HG03565 (cell line): ENCODE measurements at regions not wholly inside any gene's neighbourhood (a gene's known extent, or its start where the extent isn't known, plus 50 kb on each side); places are given as distances from the start of the nearest gene placed in this dataset.

ENCODE experiments used
- ATAC-seq: cut with Tn5 transposase; IDR thresholded peaks from one replicate; pipeline ENCODE4 v1.9.1; 2021; ENCODE audit warnings: mild to moderate bottlenecking, moderate library complexity; ENCODE audit not compliant: unreplicated experiment

DNA sequence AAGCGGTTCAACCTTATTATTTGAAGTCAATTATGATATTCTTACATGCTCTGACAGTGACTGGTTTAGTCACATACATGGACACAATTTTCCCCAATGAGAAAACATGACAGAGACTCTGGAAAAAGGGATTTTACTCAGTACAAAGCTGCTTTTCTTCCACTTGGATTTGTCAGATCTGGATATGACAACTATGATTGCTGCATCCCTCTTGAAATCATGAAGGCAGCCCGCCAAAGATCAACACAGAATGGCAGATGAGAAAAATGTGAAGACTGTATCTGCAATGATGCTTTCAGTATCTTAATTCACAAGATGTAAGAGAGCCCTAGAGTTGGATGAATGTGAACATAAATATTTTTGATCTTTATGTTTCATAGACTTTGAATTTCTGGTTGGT is 439.6 kb downstream of the CDH8 start:
- no peak for ATAC-seq

DNA sequence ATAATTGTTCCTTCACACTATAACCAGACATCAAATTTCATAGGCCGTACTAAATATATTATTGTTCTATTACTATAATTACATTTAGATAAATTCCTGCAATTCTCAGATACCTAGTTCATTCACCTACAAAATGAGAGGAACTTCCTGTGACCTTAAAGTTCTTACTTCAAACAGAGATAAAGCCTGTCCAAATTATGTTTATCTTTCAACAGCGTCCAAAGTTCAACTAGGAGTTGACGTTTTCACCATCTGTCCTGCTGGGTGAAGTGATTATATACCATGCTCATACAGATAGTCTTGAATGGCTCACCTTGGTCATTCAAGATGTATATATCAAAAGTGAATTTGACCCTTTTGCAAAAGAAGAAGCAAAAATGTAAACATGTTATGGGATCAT is 440.6 kb downstream of the CDH8 start:
- no peak for ATAC-seq

DNA sequence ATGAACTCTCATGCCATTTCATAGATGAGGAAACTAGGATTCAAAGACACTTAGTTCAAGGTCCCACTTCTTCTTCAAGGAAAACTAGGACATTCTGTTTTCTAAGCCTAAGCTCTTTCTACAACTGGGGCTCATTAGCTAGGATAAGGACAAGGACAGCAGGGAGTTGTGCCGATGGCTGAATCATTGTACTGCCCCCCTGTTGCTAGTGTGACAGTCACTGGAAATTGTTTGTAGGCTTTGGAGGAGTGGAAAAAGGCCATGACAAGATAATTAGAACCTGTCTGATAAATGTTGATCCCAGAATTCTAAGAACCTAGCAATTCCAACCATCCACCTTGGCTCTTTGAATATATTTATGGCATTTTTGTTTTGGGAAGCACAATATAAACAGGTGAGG is 445.7 kb downstream of the CDH8 start:
- no peak for ATAC-seq

DNA sequence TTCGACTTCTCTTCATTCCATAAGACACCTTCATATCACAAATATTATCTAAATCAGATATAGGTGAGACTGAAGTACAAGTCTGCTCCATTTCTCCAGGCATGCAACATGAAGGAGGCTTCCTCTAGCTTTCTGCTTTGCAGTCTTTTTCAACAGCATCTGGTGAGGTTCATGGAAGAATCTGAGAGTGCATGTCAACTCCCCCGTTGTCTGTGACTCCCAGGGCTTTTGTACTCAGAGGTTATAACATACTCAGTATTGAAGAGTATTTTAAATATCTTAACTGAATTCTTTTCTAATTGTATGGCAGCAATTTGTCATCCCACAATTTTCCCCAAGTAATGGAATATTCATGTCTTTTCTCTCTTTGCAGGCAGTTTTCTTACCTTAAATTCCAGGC is 448.7 kb downstream of the CDH8 start:
- ATAC-seq: no peak

DNA sequence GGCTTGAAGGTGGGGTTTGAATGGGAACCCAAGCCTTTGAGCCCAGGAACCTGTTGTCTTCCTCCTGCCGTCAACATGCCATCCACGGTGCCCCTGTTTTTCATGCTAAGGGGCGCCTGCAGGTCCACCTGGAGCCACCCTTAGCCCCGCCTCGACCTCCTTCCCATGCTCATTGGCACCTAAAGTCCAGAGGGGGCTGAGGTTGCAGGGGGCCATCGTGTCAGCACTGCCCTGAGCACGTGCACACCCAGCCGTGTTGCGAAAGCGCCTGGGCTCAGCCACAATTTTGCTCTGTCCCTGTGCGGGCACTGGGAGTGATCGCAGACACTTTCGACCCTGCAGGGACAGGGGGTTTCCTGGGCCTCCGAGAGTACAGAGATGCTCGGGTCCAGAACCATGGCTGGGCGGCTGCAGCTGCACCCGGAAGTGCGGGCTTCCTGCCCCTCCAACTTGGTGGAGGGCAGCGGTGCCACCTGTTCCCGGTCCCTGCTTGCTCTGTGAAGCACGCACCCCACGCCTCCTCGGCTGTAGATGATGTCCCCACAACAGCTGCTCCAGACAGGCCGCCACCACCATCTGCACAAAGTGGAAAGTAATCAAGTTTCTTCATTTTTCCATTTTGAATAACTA is 454.7 kb downstream of the CDH8 start:
- ATAC-seq: no peak

DNA sequence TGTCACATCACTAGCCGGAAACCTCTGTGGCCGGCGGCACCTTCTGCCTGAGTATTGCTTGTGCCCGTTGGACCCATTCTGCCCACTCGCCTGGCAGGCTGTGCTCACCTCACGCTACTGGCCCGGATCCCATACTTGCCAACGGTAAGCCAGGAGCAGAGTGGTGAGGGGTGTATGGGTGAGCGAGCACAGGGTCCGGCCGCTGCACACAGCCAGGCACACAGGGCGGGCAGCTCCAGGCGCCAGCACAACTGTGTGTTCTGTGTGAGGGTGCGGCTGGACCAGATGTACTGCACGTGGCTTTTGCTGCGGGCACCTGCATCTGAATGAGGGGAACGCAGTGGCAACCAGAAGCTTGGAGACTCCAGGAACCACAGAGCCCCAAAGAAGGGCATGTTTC is 455.7 kb downstream of the CDH8 start:
- ATAC-seq: no peak

DNA sequence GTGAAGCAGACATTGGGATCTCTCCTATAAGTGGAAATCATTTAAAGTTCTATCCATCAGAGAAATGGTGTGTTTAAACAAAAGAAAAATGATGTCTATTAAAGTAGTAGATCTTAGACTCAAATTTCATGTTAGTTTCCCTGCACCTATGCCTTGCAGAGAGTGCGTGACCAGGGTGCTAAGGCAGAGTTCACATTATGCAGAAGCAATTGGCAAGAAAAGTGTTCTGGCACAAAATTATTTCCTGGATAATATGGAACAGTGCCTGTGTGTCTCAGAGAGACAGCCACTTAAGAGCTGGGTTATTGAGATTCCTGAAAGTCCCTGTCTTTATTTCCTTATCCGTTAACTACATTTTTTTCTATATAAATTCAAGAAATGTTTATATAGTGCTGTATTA is 457.0 kb downstream of the CDH8 start:
- ATAC-seq: no peak

DNA sequence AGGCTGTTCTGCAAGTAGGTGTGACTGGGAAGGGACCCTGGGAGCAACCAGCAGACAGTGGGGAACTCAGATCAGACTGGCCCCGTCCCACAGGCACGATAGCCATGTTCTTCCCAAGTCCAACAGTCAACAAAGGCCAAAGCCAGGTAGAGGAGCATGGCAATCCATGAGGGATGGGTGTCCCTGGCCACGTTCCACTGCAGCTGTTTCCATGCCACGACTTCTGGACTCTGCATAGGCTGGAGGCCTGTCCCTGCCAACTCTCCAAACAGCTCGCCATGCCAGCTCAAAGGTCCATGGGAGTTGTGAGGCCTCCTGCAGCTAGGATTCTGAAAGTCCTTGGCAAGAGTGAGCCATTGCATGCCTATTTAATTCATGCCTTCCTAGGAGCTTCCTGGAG is 459.8 kb downstream of the CDH8 start:
- no peak for ATAC-seq

DNA sequence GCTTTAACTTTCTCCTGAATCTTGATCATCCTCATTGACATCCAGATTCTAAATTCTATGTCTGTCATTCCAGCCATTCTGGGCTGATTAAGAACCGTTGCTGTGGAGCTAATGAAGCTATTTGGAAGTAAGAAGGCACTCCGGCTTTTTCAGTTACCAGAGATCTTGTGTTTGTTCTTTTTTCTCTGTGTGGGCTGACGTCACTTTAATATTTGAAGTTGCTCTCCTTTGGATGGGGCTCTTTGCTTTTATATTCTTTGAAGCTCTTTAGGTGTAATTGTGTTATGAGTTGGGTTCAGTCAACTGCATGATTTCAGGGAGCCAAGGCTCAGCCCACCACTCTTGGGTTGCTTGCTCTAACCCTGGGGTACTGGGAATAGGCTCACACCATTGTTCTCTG is 460.6 kb downstream of the CDH8 start:
- no peak for ATAC-seq

DNA sequence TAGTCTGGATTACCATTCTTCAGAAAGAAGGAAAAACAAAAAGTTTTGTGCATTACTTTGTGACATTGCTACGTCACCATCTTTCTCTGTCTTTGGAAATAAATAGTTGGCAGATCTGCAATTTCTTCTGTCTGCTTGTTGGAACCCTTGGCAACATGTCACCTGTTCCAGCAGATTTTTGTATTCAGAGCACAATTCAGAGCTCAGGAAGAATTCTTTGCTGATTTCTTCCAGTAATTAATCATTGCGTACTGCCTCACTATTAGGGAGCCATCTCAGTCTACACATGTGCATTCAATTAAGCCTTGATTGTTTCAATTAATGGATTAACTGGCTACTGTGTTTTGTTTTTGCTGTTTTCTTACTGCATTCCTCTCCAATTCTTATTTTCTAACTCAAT is 467.2 kb downstream of the CDH8 start:
- no peak for ATAC-seq

DNA sequence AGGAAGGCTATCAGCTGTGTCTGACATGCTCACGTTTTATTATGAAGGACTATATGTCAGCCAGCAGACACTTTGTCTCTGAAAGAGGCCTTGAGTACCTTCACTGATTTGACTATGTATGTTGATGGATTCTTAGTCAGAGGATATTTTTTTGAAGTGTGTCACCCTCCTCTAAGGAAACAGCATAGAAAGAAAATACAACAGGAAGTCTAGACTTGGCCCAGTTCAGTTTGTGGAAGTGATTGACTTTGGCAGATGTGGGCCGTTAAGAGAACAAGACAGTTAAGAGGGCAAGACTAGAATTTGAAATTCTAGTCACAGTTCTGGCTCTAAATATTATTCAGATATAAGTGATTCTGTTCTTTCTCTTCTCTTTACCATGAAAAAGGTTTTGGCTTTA is 471.5 kb downstream of the CDH8 start:
- no peak for ATAC-seq

DNA sequence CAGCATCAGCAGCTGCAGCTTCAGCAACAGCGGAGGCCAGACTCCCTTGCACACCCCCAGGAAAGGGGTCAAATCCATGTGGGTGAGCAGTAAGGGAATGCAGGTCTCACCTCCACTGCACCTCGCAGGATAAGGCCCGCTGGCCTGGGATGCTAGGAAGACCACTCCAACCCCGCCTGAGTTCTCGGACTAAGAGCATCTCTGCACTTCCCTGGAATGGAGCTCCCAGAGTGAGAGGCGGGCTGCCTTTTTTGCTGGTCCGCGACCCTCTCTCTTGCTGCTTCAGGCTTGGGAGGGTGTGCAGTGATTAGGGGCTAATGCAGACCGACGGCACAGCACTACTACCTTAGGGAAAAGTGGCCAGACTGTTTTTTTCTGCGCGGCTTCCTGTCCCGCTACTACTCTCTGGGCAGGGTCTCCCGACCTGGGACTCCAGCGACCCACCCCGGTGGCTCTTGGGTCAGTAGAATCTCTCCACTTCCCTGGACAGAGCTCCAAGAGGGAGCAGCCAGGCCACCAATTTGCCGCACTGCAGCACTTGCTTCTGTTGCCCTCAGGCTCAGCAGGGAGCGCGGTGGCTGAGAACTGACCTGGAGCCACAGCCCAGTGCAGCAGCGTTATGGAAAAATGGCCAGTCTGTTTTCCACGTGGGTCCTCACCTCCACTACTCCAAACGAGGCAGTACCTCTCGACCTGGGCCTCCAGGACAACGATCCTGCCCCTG is 480.4 kb downstream of the CDH8 start:
- ATAC-seq: no peak

DNA sequence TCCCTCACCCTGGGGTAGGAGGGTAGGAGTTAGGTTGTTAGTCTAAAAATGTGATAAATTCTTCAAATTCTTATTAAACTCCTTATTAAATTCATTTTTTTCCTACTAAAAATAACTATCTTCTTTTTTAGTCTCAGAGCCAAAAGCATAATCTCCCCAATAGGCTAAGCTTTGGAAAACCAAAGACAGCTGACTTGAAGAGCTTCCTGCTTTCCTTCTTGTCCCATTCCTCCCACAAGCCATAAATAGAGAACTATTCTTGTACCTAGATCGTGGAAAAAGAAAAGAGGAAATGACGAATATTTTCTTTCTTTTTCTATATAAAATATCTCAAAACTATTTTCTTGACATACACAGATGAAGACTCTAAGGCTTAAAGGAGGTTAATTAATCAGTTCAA is 486.9 kb downstream of the CDH8 start:
- no peak for ATAC-seq

DNA sequence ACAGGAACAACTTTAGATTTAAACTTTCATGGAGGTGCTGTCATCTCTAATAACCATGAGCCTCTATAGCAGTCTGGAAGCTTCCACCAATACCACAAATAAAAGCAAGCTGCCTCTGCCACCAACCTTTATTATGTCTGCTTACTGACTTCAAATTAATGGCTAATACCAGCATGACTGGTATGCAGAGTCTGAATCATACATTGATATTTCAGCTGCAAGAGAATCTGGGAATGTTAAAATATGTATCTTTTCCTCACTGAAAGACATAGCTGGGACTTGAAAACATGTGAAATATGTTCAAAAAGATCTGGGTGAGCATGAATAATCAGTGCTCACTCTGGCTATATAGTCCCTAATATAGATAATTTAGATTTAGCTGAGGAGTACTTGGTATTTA is 488.6 kb downstream of the CDH8 start:
- ATAC-seq: no peak

DNA sequence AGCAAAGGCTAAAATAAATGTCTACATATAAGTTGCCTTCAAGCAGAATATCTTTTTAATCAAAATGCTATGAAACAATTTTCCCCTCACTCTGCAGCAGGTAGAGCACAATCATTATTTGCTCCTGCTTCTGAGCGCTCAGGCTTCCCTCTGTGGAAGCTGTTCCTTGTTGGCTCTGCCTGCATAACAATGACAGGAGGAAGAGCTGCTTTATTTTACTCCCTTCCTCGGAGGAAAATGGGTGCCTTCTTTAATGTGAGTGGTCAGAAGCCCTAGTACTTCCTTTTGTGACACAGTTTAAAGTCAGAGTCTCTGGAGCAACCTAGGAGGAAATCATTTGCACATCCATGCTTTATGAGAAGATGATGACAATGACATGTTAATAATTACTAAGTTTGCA is 492.1 kb downstream of the CDH8 start:
- no peak for ATAC-seq

DNA sequence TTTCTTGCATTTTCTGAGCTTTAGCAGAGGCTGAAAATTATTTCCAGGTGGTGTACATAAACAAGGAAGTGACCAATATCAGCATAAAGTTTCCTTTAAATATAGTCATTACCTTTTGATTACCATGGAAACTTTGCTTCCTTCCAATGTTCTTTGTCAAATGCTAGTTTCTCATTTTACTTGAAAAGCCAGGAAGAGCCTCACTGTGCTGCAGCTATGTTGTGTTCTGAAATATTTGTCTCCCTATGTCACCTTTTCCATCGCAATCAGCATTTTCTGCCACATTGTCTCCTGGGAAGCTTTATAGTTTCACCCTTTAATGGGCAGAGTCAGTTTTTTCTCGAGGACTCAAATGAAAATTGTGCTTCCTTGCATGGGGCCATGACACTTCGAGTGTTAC is 496.0 kb downstream of the CDH8 start:
- no peak for ATAC-seq

DNA sequence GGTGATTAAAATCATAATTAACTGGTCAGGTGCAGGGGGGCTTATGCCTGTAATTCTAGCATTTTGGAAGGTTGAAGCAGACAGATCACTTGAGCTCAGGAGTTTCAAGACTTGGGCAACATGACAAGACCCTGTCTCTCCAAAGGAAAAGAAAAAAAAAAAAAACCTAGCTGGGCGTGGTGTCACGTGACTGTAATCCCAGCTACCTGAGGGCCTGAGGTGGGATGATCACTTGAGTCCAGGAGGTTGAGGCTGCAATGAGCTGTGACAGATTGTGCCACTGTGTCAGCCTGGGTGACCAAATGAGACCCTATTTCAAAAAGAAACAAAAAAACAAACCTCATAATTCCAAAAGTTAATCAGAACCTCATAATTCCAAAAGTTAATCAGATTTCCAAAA is 505.5 kb downstream of the CDH8 start:
- ATAC-seq: no peak

DNA sequence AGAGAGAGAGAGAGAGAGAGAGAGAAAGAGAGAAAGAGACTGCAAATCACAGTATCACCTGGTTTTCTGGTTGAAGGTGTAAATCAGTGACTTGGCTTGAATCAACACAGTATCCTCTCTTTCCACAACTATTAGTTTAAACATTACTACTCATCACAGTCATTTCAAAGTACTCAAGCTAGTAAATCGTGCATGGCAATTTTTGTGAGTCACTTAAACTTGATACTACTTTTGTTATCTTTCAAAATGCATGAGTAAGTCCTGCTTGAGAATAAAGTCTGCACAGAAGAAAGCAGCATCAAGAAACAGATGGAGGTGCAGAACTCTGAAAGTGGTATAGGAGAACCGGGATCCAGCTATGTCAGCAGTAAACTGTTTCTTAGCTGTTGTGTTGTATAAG is 535.4 kb downstream of the CDH8 start:
- no peak for ATAC-seq

DNA sequence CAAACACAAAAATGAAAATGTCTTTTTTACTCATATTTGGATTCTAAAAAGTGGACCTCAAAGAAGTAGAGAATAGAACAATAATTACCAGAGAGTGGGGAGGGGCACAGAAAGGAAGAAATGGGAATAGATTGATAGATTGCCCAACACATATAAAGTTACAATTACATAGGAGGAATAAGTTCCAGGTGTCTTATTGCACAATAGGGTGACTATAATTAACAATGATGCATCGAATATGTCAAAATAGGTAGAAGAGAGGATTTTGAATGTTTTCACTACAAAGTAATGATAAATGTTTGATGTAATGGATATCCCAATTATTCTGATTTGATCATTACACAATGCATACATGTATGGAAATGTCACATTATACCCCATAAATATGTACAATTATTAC is 556.0 kb downstream of the CDH8 start:
- no peak for ATAC-seq

DNA sequence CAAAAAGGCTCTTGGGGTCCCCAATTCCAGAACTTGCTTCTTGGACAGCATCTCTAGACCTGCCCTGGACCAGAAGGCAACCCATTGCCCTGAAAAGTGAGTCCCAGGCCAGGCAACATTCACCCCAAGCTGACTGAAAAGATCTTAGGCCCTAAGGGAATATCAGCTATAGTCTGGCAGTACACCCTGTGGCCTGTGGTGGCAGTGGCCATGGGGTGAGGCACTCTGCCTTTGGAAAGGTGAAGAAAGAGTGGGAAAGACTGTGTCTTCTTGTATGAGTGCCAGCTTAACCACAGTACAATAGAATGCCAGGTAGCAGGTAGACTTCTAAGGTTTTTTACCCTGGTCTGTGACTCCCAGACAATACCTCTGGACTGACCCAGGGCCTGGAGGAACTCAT is 564.5 kb downstream of the CDH8 start:
- ATAC-seq: no peak

DNA sequence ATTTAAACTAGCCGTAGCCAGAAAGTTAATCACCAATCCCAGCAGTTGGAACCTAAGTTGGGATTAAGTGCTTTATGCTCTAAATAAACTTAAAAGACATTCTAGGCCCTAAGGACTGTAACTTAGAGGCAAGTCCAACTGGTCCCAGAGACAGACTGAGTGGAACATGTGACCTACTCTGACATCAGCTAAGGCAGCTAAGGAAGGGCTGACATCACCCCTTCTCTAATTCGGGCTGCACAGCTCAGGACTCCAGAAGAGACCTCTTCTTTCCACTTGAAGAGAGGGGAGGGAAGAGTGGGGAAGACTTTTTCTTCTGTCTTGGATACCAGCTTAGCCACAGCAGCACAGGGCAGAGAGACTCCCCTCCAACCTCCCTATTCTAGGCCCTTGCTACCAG is 565.2 kb downstream of the CDH8 start:
- no peak for ATAC-seq

DNA sequence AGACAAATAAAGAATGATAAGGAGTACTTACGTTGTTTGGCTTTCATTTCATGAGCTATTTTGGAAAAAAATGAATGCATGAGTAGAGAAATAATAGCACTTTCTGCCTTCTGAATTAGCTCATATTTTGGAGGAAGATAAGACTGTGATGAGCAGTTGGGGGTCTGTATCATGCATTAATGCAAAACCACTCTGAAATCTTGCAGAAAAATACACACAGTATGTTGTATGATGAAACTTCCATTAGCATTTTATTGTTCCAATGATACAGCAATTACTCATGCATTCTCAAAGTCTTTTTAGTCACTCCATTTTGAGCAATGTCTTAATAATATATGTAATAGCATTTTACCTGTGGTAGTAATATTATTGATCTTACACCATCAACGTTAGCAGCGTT is 571.0 kb downstream of the CDH8 start:
- no peak for ATAC-seq

DNA sequence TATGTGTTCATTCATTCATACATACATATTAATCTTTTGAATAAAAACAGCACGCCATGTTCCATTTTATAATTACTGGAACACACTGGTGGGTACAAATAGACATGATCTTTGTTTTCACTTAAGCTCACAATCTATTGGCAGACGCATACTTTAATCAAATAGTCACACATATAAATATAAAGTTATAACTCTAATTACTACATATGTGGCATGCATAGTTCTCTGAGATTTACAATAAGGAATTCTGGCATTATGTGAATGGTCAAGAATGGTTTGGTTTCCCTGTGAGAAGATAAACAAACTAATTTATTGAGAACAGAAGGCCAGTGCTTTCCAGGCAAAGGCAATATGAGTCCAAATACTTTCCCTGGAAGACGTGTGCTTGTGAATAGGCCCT is 576.2 kb downstream of the CDH8 start:
- ATAC-seq: no peak
